ENCODE measurements at regions not wholly inside any gene's neighbourhood (a gene's known extent, or its start where the extent isn't known, plus 50 kb on each side); places are given as distances from the start of the nearest gene placed in this dataset.

DNA sequence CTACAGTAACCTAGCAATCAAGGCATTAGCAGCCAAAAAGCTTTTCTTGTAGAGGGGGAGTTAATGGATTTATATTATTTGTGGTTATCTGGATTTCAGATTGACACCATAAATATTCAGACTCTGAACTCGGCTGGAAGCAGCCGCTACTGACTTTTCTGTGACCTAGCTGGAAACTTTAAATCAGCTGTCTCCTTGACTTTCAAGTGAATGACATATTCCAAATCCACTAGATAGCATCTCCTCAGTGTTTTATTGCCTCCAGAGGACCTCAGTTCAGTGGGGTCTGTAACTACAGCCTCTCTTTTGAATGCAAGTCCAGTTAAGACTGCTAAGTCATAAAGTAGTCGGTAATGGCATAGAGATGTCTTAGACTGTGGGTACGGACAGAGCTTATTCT is 448.5 kb downstream of the NUF2 start:
- H3K27ac ChIP-seq: no peak overlapping the region
- TF ChIP-seq, protein P1, sequence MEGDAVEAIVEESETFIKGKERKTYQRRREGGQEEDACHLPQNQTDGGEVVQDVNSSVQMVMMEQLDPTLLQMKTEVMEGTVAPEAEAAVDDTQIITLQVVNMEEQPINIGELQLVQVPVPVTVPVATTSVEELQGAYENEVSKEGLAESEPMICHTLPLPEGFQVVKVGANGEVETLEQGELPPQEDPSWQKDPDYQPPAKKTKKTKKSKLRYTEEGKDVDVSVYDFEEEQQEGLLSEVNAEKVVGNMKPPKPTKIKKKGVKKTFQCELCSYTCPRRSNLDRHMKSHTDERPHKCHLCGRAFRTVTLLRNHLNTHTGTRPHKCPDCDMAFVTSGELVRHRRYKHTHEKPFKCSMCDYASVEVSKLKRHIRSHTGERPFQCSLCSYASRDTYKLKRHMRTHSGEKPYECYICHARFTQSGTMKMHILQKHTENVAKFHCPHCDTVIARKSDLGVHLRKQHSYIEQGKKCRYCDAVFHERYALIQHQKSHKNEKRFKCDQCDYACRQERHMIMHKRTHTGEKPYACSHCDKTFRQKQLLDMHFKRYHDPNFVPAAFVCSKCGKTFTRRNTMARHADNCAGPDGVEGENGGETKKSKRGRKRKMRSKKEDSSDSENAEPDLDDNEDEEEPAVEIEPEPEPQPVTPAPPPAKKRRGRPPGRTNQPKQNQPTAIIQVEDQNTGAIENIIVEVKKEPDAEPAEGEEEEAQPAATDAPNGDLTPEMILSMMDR (IDR thresholded peaks at IDR 0.05): no peak
- TF ChIP-seq ZFX (IDR thresholded peaks at IDR 0.05; ENCODE audit: borderline replicate concordance): no peak

DNA sequence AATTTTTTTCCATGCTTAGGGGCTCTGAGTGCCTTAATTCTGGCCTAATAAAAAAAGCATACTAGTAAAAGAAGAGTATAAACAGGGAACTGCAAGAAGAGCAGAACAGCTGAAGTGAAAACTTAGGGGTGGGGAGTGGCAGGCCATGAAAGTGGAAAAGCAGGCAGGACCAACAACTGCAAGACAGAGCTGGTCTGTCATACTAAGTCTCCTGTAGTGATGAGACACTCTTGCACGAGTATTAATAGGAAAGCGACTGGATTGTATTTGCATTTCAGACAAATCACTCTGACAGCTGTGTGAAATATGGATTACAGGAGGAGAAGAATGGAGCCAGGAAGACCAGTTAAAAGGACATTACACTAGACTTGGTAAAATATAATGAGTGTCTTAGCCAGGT is 449.9 kb downstream of the NUF2 start:
- H3K27ac ChIP-seq: no peak overlapping the region
- TF ChIP-seq, protein P1 (IDR thresholded peaks at IDR 0.05): no peak
- no peak for TF ChIP-seq ZFX (IDR thresholded peaks at IDR 0.05; ENCODE audit: borderline replicate concordance)

DNA sequence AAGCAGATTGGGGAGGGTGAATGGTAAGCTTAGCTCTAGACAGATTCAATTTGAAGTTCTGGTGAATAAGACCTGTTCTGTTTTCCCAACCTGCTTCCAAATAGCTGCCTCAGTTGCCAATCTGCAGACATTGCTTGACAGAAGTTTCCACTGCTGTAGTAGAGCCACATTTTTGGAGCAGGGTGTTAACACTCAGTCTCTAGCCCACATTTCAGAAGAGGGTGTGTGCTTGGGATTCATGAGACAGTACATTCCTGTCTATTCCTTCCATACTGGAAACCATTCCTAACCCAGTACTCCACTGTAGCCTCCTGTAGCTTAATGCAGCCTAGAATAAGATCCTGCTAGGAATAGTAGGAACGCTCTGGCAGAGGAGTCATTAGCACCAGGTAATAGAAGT is 450.5 kb downstream of the NUF2 start:
- no peak for TF ChIP-seq ZFX (IDR thresholded peaks at IDR 0.05; ENCODE audit: borderline replicate concordance)
- TF ChIP-seq, protein P1 (IDR thresholded peaks at IDR 0.05): no peak
- H3K27ac ChIP-seq: no peak overlapping the region

DNA sequence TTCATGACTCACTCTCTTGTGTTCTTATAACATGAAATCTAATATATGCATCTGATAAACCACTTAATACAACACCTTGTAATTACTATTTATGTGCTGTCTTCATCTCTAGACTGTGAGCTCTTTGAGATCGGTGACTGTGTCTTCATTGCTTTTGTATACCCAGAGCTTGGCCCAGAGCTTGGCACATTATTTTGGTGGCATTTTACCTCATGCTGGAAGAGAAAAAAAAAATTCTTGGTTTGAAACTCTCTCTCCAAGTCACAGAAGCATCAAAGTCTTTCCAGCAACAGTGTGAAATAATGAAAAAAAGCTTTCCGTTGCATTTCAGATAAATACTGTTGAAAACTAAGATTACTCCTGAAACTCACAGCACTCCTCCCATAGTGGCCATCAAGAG is 451.6 kb downstream of the NUF2 start:
- no peak for TF ChIP-seq ZFX (IDR thresholded peaks at IDR 0.05; ENCODE audit: borderline replicate concordance)
- TF ChIP-seq, protein P1 (IDR thresholded peaks at IDR 0.05): no peak
- no peak overlapping the region for H3K27ac ChIP-seq

DNA sequence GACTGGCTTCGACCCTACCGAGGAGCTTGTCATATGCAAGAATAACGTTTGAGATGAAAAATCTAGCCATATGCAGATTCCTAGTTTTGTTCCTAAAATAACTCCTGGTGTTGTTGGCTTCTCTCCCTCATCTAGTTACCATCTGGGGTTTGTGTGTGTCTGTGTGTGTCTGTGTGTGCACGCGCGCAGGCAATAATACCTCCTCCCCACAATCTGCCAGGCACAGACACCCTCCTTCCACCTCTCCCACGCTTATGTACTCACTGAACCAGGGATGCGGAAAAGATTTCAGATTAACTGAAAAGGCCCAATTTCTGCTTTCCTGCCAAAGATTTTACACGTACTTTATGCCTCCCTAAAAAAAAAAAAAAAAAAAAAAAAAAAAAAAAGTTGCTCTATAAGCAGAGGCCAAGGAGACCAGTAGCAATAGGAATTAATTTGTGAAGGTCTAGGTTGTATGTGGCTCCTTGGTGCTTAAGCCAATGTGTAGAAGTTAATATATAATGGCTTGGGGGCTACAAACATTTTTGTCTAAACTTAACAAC is 452.7 kb downstream of the NUF2 start:
- no peak for TF ChIP-seq ZFX (IDR thresholded peaks at IDR 0.05; ENCODE audit: borderline replicate concordance)
- TF ChIP-seq, protein P1 (IDR thresholded peaks at IDR 0.05): no peak

DNA sequence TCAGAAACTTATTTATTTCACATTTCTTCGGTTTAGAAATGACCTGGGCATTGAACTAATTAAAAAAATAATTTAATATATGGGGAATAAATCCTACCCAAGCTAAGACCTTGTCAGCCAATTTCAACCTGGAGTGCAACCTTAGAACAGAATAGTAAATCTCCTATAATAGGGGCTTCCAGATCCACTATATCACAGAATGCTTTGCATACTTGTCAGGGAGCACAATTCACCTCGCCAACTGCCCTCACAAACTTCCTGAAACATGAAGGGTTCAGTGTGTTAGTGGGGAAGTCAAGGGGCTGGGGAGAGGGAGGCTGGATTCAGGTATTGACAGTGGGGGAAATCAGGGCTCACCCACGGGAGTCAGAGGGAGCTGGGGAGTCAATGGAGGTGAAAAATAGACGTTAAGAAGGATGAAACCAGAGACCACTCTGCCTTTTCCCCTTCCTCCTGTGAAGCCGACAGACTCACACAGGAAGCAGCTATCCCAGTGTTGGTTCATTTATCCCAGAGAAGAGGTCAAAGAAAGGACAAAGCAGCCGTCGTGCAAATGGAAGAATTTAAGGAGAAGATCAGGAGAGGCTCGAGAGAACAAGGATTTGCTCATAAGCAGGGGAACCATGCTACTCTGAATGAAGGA is 453.3 kb downstream of the NUF2 start:
- TF ChIP-seq ZFX (IDR thresholded peaks at IDR 0.05; ENCODE audit: borderline replicate concordance): no peak
- TF ChIP-seq, protein P1 (IDR thresholded peaks at IDR 0.05): no peak
- no peak overlapping the region for H3K27ac ChIP-seq

More for the DNA sequence above, 452.7 kb downstream of the NUF2 start:
- no peak overlapping the region for H3K27ac ChIP-seq

DNA sequence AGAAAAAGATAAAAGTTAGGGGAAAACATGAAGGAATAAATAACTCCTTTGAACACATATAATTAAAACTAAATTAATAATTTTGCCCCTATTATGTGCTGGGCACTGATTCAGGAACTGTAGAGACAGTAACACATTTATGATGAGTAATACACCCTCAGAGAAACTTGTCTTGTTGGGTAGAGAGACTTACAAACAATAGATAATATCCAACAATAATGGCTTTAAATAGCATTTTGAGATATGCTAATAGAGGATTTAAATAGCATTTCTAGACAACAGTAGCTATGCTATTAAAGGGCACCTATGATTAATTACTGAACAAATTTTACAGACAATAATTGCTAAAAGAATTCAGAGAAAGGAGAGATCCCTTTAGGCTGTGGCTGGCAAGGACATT is 455.5 kb downstream of the NUF2 start:
- TF ChIP-seq, protein P1 (IDR thresholded peaks at IDR 0.05): no peak
- TF ChIP-seq ZFX (IDR thresholded peaks at IDR 0.05; ENCODE audit: borderline replicate concordance): no peak
- no peak overlapping the region for H3K27ac ChIP-seq

Measured in 22Rv1 (cell line).